SK-N-SH (cell line): ENCODE measurements at regions not wholly inside any gene's neighbourhood (a gene's known extent, or its start where the extent isn't known, plus 50 kb on each side); places are given as distances from the start of the nearest gene placed in this dataset.

Experiments used
- CHD2 ChIP-seq: fragments of 150-350 bp; IDR thresholded peaks from 2 replicates; pipeline ENCODE4 v1.6.1; 2018; ENCODE audit warnings: low read length; ENCODE audit not compliant: partially characterized antibody
- EZH2phosphoT487 ChIP-seq: fragments of 200-600 bp; sonication (generic); IDR thresholded peaks from 2 replicates; pipeline ENCODE4 v1.6.1; 2017; ENCODE audit warnings: low read depth, mixed run types, mild to moderate bottlenecking, antibody characterized with exemption, moderate library complexity, borderline replicate concordance
- POLR2AphosphoS5 ChIP-seq: IDR thresholded peaks from 2 replicates; pipeline ENCODE4 v1.6.1; 2012; ENCODE audit warnings: low read depth, low read length
- TEAD4 ChIP-seq: IDR thresholded peaks from 2 replicates; pipeline ENCODE4 v1.4.0; 2012; ENCODE audit warnings: mild to moderate bottlenecking, borderline replicate concordance; ENCODE audit not compliant: insufficient read depth

DNA sequence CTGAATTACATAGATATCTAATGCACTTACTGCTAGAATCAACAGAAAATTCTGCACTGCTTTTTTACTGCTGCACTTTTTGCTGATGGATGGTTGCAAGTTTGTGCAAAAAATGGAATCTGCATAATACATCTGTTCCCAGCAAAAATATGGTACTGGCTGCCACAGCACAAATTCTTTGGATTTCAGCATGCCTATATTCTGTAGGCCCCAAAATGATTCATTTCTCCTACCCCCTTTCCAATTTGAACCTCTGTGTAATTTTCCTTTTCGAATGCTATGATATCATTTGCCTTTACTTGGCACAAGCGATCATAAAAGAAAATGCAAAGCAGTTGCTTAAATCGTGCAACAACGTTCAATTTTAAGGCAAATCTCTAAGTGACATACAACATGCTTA is 524.2 kb upstream of the NBEA start:
- TF ChIP-seq EZH2phosphoT487: no peak
- TF ChIP-seq POLR2AphosphoS5: no peak
- no peak for TF ChIP-seq CHD2
- no peak for TF ChIP-seq TEAD4
